ENCODE measurements at regions not wholly inside any gene's neighbourhood (a gene's known extent, or its start where the extent isn't known, plus 50 kb on each side); places are given as distances from the start of the nearest gene placed in this dataset.
"Not testable (repeated sequence)": the region's sequence is repeated elsewhere in the genome, so short reads cannot be mapped to it uniquely, and the experiment has no call there.

GRCh38 chr6:147674794-147675193, 166.3 kb downstream of the SAMD5 start:
- no peak for DNase-seq

- DNase-seq, result no peak
Measured at GRCh38 chr6:147675281-147675680, 166.8 kb downstream of the SAMD5 start.

GRCh38 chr6:147676495-147677199, 168.2 kb downstream of the SAMD5 start:
- no peak for DNase-seq

- no peak for DNase-seq
Measured at GRCh38 chr6:147677647-147678046, 169.2 kb downstream of the SAMD5 start.

GRCh38 chr6:147678253-147678652, 169.8 kb downstream of the SAMD5 start:
- no peak for DNase-seq

DNA sequence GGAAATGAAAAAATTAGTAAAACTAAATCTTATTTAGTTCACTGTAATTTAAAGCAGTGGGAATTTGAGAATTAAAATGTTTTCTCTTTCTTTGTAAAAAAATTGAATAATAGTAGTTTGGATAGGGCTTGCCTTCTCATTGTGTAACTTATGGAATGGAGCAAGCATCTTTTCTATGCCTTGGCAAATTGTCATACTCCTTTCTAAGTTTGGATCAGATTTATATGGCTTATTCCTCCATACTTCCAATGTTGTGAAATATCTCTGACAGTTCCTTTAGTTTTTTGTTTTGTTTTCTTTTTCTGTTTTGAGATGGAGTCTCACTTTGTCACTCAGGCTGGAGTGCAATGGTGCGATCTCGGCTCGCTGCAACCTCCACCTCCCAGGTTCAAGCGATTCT, 176.4 kb downstream of the SAMD5 start:
- DNase-seq, result no peak

GRCh38 chr6:147689398-147689797, 180.9 kb downstream of the SAMD5 start:
- DNase-seq, result no peak

DNA sequence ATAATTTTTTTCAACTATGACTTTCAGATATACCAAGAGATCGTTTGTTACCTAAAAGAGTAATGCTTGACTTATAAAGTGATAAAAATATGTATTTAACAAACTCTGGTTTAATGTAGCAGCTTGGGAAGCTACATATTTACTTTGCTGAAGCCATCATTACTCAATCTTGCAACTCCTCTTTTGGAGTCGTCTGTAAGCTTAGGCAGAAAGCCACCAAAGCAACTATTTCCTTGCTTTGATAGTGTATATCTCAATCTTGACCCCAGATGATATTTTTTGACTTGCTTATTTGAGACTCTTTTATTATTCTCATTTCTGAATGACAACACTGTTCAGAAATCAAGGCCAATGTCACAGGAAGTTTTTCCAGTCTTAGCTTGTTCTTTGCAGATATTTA, 183.0 kb downstream of the SAMD5 start:
- DNase-seq, result no peak

- no peak for DNase-seq
Measured at GRCh38 chr6:147693181-147693580, 184.7 kb downstream of the SAMD5 start.

DNA sequence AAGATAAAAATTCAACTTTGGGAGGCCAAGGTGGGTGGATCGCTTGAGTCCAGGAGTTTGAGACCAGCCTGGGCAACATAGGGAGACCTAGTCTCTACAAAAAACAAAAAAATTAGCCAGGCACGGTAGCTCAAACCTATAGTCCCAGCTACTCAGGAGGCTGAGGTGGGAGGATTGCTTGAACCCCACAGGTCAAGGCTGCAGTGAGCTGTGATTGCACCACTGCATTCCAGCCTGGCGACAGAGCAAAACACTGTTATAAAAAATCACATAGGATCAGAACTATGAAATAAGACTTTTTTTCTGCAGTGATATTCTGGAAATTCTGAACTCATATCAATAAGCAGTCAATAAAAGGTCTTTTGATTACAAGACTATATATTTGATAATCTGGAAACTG, 186.1 kb downstream of the SAMD5 start:
- DNase-seq, result not testable (repeated sequence)

GRCh38 chr6:147695819-147696218, 187.3 kb downstream of the SAMD5 start:
- no peak for DNase-seq

- no peak for DNase-seq
Measured at GRCh38 chr6:147699140-147699539, 190.7 kb downstream of the SAMD5 start.

- DNase-seq, result no peak
Measured at GRCh38 chr6:147699637-147700036, 191.1 kb downstream of the SAMD5 start.

DNA sequence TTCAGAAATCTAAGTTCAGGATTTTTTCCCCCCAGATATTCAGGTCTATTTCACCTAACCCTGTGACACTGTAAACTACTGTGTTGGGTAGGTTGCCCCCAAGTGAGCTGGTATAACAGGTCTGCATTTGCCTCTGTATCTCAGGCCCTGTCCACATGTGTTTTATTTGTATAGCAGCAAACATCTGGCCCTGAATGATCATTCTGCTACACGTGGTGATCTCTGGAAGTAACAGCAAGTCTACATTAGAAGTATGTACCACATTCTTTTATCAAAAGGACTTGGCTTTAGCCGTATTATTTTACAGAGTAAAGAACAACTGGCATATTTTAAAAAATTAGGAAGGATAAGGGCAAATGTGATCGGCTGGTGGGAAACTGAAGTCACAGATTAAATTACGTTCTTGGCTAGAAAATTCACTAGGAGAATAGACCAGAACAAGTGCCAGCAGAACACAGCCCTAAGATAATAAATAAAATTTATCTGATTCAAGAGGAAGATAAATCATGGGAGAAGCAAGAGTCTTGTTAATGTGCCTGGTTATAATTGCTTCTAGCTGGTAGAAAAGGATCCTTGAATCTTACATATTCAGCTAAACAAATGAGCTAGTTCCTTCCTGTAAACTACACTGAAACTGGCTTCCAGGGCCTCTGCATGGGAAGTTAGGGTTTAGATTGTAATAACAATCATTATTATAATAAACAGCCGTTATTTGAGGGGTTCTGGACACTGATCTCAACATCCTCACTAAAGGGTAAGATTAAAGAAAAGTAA, 192.1 kb downstream of the SAMD5 start:
- DNase-seq, result no peak

DNA sequence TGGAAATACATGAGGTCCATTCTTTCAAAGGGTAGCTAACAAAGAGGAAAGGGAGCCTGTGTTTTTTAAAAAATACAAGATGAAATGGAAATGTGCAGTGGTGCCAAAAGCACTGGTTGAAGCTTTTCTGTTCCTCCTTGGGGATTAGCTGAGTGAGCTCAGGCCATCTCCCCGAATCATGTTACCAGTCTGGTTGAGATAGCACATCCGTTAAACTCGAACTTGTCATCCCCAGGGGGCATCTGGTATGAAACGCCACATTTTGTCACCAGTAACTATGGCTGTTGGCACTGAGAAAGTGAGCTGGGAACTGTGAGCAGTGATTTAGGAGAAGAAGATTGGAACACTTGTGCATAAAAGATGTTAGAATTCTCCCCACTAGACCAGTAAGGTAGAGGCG, 196.2 kb downstream of the SAMD5 start:
- no peak for DNase-seq

DNA sequence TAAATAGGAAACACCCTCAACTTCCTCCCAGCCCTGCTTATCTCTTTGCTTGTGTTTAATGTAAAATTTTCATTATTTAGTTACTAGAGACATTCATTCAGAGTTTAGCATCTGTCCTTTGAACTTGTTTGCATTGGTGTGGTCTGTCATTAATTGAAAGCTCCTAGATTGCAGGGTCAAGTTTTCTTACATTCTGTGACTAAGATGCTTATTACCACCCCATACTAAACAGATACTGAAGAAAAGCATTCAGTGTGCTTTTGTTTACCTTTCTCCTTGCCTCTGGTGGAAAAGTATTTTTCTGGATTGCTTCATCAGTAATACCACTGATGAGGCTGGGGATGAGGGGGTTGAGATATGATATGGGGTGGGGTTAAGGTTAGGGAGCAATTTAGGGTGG, 199.0 kb downstream of the SAMD5 start:
- DNase-seq, result no peak

- no peak for DNase-seq
Measured at GRCh38 chr6:147708170-147708569, 199.7 kb downstream of the SAMD5 start.

- DNase-seq, result no peak
Measured at GRCh38 chr6:147709396-147710272, 201.1 kb downstream of the SAMD5 start.

- DNase-seq, result no peak
Measured at GRCh38 chr6:147710890-147711289, 202.4 kb downstream of the SAMD5 start.

- DNase-seq, result no peak
Measured at GRCh38 chr6:147711476-147711875, 203.0 kb downstream of the SAMD5 start.

DNA sequence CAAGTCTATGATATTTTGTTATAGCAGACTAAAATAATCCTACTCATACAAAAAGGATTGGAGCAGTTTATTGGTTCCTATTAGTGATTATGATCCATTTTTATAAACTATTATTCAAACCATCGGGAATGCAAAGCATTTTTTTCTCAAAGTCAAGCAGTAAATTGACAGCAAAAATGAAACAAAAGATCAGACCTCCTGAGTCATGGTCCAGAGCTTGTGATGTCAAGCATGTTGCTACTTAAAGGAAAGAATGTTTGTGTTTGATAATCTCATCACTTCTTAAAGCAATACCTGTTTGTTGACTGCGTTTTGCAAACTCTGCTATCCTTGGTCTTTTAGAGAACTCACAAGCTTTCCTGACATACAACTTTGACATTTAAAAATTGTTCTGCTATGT, 204.4 kb downstream of the SAMD5 start:
- no peak for DNase-seq

GRCh38 chr6:147715035-147715434, 206.5 kb downstream of the SAMD5 start:
- no peak for DNase-seq

DNA sequence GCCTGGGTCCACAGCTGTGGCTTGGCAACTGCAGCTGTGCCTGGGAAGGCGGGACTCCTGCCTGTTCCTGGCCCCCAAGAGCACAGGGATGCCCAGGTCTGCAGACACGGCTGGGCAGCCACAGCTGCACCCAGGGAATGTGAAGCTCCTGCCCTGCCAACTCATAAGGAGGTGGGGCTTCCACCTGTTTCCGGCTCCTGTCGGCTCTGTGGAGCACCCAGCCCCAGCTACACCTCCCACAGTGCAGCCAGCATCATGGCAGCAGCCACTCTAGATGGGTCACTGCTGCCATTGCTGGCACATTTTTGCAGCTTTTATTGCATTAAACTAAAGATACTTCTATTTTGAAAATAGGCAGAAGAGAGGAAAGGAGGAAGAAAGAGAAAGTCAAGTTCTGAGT, 207.9 kb downstream of the SAMD5 start:
- no peak for DNase-seq

- DNase-seq, result no peak
Measured at GRCh38 chr6:147717991-147718390, 209.5 kb downstream of the SAMD5 start.

All from NCI-H2081 treated with DMSO at 0.1 percent for 48 hours (cell line).